ENCODE measurements at regions not wholly inside any gene's neighbourhood (a gene's known extent, or its start where the extent isn't known, plus 50 kb on each side); places are given as distances from the start of the nearest gene placed in this dataset.

DNA sequence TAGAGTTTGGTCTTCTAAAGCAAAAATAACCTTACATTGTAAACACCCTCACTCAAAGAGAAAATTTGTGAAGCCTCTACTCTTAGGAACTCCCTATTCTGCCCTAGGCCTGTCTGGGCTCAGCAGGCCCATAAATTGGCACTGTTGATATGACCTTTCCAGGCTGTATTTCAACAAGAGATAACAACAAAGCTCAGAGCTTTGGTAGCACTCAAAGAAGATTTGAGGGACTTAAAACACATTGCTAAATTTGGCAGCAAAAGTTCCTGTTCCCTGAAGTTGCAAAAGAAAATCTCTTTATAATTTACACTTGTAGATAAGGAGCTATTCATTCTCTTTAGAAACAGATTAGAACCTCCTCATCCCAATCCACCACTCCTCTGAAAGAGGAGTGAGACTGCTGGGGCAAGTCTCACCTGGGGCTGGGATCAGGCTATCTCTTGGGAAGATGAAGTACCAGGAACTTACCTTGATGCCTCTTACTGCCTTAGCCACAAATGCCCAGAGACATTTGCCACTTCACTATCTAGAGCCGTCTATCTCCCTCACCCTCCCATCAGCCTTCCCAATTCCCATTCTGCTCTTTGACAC lies 110.4 kb upstream of the AKIP1 start:
- DNase-seq = no peak

DNA sequence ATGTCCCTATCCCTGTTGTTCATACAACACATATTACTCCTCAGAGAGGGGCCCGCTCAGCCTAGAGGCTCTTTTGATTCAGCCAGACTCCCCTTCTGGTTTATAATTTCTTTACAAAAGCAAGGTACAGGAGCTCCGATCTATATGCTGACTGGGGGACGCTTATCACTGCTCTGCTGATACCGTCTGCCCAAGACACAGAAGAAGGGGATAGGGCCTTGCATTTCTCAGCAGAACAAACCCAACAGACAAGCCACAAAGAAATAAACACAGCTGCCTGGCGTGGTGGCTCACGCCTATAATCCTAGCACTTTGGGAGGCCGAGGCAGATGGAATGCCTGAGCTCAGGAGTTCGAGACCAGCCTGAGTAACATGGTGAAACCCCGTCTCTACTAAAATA lies 109.9 kb upstream of the AKIP1 start:
- DNase-seq = no peak

GRCh38 chr11:8802251-8802650 lies 108.7 kb upstream of the AKIP1 start:
- DNase-seq = no peak

GRCh38 chr11:8803973-8804372 lies 107.0 kb upstream of the AKIP1 start:
- DNase-seq = no peak

DNA sequence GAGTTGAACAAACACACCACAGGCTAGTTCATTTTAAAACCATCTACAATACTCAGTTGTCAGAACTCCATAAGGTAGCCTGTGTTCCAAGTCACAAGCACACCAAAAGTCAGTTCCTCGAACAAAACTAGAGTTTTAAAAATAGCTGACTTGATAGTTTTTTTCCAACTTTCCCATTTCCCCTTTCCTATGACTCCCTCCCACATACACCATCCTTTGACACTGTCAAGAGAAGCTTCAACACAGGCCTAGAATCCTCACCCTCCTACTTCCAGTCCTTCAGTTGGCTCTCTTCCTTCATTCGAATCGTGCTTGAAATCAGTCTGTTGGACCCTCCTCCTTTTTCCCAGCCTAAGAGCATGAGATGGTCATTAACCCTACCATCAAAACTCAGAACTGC lies 105.7 kb upstream of the AKIP1 start:
- DNase-seq = no peak

- no peak for DNase-seq
Observed at GRCh38 chr11:8806974-8807373, 104.0 kb upstream of the AKIP1 start.

DNA sequence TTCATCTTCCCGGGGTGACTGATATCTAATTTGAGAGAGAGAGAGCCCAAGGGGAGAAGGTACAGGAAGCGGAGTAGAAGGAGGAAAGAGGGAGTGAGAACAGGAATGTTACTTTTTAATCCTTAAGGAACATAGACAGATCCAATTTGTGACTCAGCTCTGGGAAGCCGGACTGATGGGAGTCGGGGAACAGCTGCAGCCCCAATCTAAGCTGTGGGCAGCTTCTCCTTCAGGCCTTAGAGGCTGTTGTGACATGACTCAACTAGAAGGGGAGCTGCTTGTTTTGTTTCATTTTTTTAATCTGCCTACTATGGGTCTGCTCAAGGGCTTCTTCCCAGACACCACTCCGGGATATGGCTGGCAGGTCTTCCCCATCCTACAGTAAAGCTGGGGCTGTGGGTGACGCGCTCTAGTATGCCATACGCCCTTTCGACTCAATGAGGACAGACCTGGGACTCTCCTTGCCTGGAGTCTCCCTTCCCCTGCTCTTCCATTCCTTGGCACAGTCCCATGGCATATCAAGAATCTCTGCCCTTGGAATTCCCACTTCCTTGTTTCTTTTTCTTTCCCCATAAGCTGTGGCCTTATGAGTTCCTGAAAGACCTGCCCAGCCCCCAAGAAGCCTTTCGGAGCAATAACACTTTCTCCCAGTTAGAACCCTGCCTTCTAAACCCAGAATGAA lies 103.3 kb upstream of the AKIP1 start:
- DNase-seq = no peak

DNA sequence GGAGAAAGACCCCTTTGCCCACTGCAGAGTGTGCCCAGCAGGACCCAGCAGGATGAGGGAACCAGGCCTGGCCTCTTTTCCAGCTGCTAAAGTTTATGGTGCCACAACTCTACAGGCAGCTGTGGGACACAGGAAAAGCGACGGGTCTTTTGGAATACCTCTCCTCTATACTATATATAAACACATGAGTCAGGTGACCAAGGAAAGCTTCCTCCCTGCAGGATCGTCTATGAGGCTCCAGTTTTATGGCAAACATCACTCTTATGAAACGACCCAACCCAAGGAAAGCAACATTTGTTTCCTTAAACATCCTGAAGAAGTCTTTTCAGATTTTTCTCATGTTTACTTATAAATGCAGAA lies 102.8 kb upstream of the AKIP1 start:
- DNase-seq = no peak

GRCh38 chr11:8809241-8809938 lies 101.6 kb upstream of the AKIP1 start:
- DNase-seq = no peak

DNA sequence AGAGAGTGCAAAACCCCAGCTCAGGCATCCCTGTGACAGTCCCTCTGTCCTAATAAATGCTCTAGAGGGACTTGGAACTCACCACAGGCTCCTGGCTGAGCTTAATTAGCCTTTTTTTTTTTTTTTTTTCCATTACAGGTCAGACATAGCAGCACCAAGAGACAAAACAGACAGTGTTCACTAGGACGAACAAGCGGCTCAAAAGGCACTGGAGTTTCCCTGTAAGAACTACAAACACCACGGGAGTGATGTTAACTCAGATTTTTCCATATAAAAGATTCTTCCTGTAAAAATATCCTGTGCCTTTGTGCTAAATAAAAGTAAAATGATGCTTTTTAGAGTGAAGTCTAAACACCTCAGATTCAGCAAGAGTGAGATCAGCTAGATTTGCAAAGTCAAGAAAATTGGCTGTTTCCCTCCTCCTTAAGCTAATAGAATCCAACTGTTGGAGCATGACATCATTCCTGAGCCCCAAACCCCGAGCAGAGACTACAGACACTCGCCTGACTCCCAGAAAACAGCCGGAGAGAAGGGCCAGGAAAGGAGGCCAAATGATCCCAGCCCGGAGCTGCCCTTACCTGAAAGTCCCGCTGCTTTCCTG lies 101.0 kb upstream of the AKIP1 start:
- no peak for DNase-seq

- no peak for DNase-seq
Observed at GRCh38 chr11:8810540-8811301, 100.3 kb upstream of the AKIP1 start.

- no peak for DNase-seq
Observed at GRCh38 chr11:8811571-8811970, 99.4 kb upstream of the AKIP1 start.

DNA sequence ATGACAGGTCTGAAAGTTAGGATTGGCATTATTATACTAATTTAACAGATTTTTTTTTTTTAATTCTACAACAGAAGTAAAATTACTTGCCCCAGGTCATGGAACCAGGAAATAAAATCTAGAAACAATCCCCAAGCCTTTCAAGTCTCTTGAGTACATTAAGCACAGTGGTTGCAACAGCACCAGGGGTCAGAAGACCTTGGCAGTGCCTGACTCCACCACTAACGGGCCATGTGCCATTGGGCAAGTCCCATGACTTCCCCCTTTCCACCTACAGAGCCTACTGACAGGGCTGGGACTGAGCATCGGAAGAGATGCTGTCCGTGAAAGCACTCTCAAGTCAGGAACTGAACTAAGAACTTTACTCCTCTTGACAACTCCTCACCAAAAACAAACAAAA lies 98.6 kb upstream of the AKIP1 start:
- DNase-seq = no peak

GRCh38 chr11:8813658-8814057 lies 97.3 kb upstream of the AKIP1 start:
- peak; percentile 56 for DNase-seq

DNA sequence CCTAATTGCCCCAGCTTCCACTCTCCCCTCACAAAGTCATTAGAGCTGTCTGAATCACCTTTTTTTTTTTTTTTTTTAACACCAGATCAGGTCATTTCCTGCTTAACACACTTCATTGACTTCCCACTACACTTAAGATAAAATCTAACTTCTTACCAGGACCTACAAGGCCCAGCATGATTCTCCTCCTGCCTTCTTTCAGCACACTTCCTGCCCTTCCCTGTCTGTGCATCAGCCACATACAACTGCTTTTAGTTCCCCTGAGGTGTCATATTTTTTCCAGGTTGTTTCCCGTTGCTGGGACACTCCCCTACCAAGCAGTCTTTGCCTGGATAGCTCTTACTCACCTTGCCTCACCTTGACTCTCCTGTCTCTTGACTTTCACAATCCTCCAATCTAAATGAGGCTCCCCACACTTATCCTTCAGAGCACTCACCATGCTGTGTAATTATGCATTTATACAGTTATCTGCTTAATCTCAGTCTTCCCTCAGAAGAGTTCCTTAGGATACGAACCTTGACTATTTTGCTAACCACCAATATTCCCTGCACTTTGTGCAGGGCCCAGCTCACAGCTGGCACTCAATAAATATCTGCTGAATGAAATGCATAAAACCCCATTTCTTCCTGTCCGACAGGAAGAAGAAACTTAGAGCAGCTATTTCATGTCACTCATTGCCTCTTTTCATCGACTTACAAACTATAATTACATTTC lies 96.6 kb upstream of the AKIP1 start:
- DNase-seq = no peak

- no peak for DNase-seq
Observed at GRCh38 chr11:8814923-8815240, 96.1 kb upstream of the AKIP1 start.

DNA sequence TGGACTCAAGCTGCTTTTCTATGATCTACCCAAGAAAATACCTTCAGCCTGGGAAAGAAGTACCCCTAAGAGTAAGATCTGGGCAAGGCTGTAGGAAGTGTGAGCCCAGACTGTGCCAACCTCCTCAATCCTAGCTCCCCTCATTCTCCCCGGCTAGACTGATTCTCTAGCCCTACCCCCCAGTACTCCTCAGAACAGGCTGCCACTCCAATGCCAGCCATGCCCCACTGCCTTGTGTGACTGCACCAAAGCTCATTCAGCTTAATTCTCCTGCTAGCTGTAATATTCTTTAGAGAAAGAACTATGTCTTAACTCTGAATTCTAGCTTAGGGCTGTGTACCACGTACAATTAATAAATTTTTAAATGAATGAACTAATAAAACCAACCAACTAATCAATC lies 92.6 kb upstream of the AKIP1 start:
- DNase-seq = no peak

- DNase-seq = no peak
Observed at GRCh38 chr11:8820401-8820800, 90.6 kb upstream of the AKIP1 start.

GRCh38 chr11:8822469-8822868 lies 88.5 kb upstream of the AKIP1 start:
- no peak for DNase-seq

- no peak for DNase-seq
Observed at GRCh38 chr11:8823174-8823742, 87.7 kb upstream of the AKIP1 start.

DNA sequence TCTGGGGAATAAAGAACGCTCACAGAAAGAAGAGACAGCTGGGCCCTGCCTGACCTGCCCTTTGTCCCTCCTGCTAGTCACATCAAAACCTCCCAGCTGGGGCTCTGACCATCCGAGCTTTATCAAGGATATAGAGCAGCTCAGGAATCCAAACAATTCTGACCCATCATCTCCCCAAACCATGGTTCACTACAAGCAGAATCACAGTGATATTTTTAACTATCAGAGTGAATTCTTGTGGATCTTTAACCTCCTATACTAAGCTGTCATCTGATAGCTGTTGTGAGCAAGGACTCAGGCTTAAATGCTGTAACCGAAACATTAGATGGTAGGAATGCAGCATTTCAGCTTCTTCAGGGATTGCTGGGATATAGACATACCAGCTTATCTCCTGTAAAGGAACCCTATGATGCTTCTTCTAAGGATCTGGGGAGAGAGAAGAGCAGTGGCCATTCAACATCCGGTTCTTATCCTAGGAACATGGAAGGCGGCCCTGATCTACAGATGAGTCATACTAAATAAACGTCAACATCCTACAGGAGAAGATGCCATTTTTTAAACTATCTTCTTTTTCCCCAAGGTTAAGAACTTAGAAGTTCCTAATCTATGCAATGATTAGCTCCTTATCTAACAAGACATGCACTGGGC lies 84.7 kb upstream of the AKIP1 start:
- DNase-seq = no peak
